Endothelial cell of umbilical vein (primary cell): ENCODE measurements at regions not wholly inside any gene's neighbourhood (a gene's known extent, or its start where the extent isn't known, plus 50 kb on each side); places are given as distances from the start of the nearest gene placed in this dataset.

Experiments used
- CTCF ChIP-seq, 2 donors: IDR thresholded peaks; 1 replicate in 1 of 2; 2 replicates in 1 of 2; pipeline ENCODE4 v1.5.1; 2011; ENCODE audit warnings: low read length in 2 of 2, mild to moderate bottlenecking in 2 of 2, moderate library complexity in 2 of 2, control low read depth in 1 of 2, inconsistent platforms in 1 of 2, low read depth in 1 of 2; ENCODE audit not compliant: insufficient read depth in 1 of 2; ENCODE audit errors: extremely low read depth in 1 of 2
- MAX ChIP-seq: IDR thresholded peaks from 2 replicates; pipeline ENCODE4 v1.6.1; 2011; ENCODE audit not compliant: insufficient read depth, insufficient read length
- POLR2A ChIP-seq: IDR thresholded peaks from 2 replicates; pipeline ENCODE4 v1.6.1; 2012; ENCODE audit warnings: low read depth, mild to moderate bottlenecking, control low read depth, low read length

DNA sequence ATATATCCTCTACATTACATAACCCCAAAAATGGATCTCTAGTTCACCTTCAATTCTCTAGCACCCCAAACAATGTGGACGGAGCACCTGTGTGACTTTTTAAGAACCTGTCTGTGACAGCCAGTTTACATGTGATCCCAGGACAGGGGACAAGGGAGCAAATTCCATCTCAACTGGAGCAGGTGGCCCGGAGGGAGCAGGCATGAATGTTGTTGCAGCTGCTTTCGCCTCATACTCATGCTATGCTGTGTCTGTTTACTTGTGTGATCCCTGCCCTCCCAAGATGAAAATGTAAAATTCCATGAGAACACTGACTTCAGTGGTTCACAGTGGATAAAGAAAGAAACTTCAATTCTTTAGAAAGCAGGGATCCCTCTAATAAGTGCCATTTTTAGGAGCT, 600.3 kb downstream of the CDH26 start:
- TF ChIP-seq POLR2A: no peak
- TF ChIP-seq CTCF (IDR thresholded peaks at IDR 0.05; ENCODE audit: extremely low read depth in 1 of 2, insufficient read depth in 1 of 2, low read depth in 1 of 2, low read length in 2 of 2): no peak
- no peak for TF ChIP-seq MAX
